ENCODE measurements at regions not wholly inside any gene's neighbourhood (a gene's known extent, or its start where the extent isn't known, plus 50 kb on each side); places are given as distances from the start of the nearest gene placed in this dataset.

- TF ChIP-seq CTCF (IDR thresholded peaks at IDR 0.05; ENCODE audit: low read depth, low read length, missing input control) (no peak), ATF3 (IDR thresholded peaks at IDR 0.05) (no peak), FOXA1 (IDR thresholded peaks at IDR 0.05) (no peak), GABPA (IDR thresholded peaks at IDR 0.05 in 1 of 2, conservative IDR thresholded peaks at IDR 0.05 in 1 of 2) (no peak), MAX (IDR thresholded peaks at IDR 0.05) (no peak), TAF1 (conservative IDR thresholded peaks at IDR 0.05) (no peak), ZBTB33 (IDR thresholded peaks at IDR 0.05) (no peak), REST (IDR thresholded peaks at IDR 0.05) (no peak), RAD21 (IDR thresholded peaks at IDR 0.05) (no peak)
Observed at GRCh38 chr2:239567786-239568185, 167.0 kb upstream of the HDAC4 start.

All from liver (tissue), 3 donors.